ENCODE measurements at regions not wholly inside any gene's neighbourhood (a gene's known extent, or its start where the extent isn't known, plus 50 kb on each side); places are given as distances from the start of the nearest gene placed in this dataset.
"Not testable (repeated sequence)": the region's sequence is repeated elsewhere in the genome, so short reads cannot be mapped to it uniquely, and the experiment has no call there.

DNA sequence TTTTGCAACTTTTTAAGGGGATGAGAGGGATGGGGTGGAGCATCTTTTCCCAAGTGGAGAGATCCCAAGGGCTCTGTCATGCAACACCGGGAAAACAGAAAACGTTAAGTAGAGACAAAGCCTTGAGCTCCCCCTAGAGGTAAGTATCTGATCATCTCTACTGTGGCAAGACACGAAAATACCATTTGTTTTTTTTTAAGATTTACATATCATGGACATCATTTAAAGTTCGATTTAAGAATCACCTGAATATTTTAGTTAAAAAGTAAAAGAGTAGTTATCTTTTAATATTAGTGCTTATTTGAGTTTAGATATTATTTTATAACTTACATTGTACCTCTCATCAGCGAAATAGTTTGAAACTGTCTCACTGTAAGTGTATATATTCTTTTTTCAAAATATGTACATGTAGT lies 200.4 kb downstream of the LRRC70 start:
- Histone ChIP-seq H3K79me2 (ENCODE audit: low read length) (no peaks in the 10 kb centered on the region), H3K4me3 (ENCODE audit: low read length) (peak overlapping the region; percentile 61), H3K27ac (ENCODE audit: low read length) (no peak overlapping the region), H3K27me3 (ENCODE audit: low read depth, low read length) (no peaks in the 10 kb centered on the region), H3K4me1 (ENCODE audit: low read length) (peaks cover 28% of the 10 kb centered on the region), H3K4me2 (ENCODE audit: low read length) (peak overlapping the region; percentile 67), H3K9ac (ENCODE audit: low read length) (0 out of 2 replicates have a peak overlapping the region, but pooled peaks have one; percentile 14), H4K20me1 (ENCODE audit: insufficient read depth, low read length) (no peaks in the 10 kb centered on the region), H2AFZ (ENCODE audit: low read depth, low read length) (peak overlapping the region; percentile 83; the same call in 1 of the 2 replicates), H3K36me3 (replicated peaks; ENCODE audit: low read depth, low read length) (no peaks in the 10 kb centered on the region), H3K9me3 (ENCODE audit: insufficient read depth, low read length) (no peaks in the 10 kb centered on the region)
- TF ChIP-seq CTCF (IDR thresholded peaks at IDR 0.05; ENCODE audit: low read depth, low read length) (peak; percentile 76), EZH2phosphoT487 (IDR thresholded peaks at IDR 0.05; ENCODE audit: low read depth) (no peak)

DNA sequence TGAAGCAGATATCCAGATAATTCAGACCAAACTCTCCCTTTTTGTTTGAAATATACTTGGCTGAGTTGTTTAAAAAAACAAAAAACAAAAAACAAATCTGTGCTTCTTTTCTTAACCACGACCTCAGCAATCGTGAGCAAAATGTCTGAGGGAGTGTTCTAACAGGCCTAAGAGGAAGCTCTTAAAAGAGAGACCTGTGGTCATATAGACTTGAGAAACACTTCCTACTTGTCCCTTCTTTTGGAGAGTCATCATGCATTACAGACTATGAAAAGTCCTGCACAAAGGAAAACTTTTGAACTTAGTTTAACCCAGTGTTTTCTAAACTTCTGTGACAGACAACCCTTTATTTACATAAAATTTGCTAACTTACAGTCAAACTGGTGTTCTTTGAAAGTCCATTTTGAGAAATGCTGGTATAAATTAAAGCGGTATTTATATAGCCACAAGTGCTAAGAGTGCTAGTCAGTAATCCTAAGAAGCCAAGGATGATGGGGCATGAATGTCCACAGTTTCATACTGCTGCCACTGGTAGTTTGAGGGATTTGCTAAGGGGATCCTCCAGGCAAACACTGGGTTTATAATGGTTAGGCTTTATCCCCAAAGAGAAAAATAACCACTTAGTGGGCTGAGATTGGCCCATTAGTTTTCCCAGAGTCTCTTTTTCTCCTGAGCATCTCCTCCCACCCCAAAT lies 199.8 kb downstream of the LRRC70 start:
- Histone ChIP-seq H3K27me3 (ENCODE audit: low read depth, low read length) (no peaks in the 10 kb centered on the region), H3K4me2 (ENCODE audit: low read length) (peak overlapping the region; percentile 67), H4K20me1 (ENCODE audit: insufficient read depth, low read length) (no peaks in the 10 kb centered on the region), H2AFZ (ENCODE audit: low read depth, low read length) (peak overlapping the region; percentile 83; the same call in 1 of the 2 replicates), H3K27ac (ENCODE audit: low read length) (peak overlapping the region; percentile 31; the same call in 1 of the 2 replicates), H3K79me2 (ENCODE audit: low read length) (no peaks in the 10 kb centered on the region), H3K36me3 (replicated peaks; ENCODE audit: low read depth, low read length) (no peaks in the 10 kb centered on the region), H3K9ac (ENCODE audit: low read length) (peak overlapping the region; percentile 24; the same call in 1 of the 2 replicates), H3K4me1 (ENCODE audit: low read length) (peaks cover 25% of the 10 kb centered on the region), H3K9me3 (ENCODE audit: insufficient read depth, low read length) (no peaks in the 10 kb centered on the region), H3K4me3 (ENCODE audit: low read length) (peak overlapping the region; percentile 61)
- TF ChIP-seq CTCF (IDR thresholded peaks at IDR 0.05; ENCODE audit: low read depth, low read length) (no peak), EZH2phosphoT487 (IDR thresholded peaks at IDR 0.05; ENCODE audit: low read depth) (no peak)

DNA sequence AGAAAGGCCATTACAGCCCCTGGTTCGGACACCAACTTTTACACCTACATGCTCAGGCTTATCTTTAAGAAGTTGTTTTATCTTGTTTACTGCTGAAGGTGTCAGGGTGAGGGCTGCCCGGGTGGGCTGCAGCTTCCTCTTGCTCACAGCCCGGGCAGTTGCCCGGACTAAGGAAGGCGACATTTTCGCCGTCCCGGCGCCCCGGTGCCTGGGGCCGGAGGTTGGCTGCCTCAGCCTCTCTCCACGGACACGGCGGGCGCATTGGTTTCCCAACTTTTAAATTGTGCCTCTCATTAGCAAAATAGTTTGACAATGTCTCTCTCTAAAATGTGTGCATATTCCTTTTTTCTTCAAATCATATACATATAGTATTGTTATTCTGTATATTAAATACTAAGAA lies 198.5 kb downstream of the LRRC70 start:
- H3K79me2 ChIP-seq (ENCODE audit: low read length); H3K36me3 ChIP-seq (replicated peaks; ENCODE audit: low read depth, low read length); H3K27ac ChIP-seq (ENCODE audit: low read length); H4K20me1 ChIP-seq (ENCODE audit: insufficient read depth, low read length); H3K4me2 ChIP-seq (ENCODE audit: low read length); H3K9ac ChIP-seq (ENCODE audit: low read length); H3K9me3 ChIP-seq (ENCODE audit: insufficient read depth, low read length); H3K4me3 ChIP-seq (ENCODE audit: low read length); H2AFZ ChIP-seq (ENCODE audit: low read depth, low read length); H3K27me3 ChIP-seq (ENCODE audit: low read depth, low read length): not testable (repeated sequence)
- H3K4me1 ChIP-seq (ENCODE audit: low read length), result peaks cover 23% of the 10 kb centered on the region

DNA sequence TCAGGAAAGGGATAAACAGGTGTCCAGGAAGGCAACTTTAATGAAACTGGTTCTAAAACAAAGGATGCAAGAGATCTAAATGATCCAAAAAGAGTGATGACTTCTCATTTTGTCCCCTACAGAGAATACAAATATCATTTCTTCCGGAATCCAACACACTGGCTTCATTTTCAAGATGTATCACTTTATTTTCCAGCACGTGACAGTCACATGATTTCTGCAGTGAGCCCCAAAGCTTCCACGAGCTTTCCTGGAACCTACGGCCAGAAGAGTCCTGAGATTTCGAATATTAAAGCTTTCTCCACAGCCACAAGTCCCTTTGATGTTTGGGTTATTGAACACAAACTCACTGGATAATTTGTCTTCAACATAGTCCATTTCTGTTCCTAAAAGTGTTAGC lies 198.0 kb downstream of the LRRC70 start:
- not testable (repeated sequence) for H3K4me2 ChIP-seq (ENCODE audit: low read length); H3K9ac ChIP-seq (ENCODE audit: low read length); H2AFZ ChIP-seq (ENCODE audit: low read depth, low read length); H3K9me3 ChIP-seq (ENCODE audit: insufficient read depth, low read length); H3K79me2 ChIP-seq (ENCODE audit: low read length); H3K27ac ChIP-seq (ENCODE audit: low read length); H3K4me3 ChIP-seq (ENCODE audit: low read length); H3K36me3 ChIP-seq (replicated peaks; ENCODE audit: low read depth, low read length); H4K20me1 ChIP-seq (ENCODE audit: insufficient read depth, low read length); H3K27me3 ChIP-seq (ENCODE audit: low read depth, low read length)
- H3K4me1 ChIP-seq (ENCODE audit: low read length), result peaks cover 23% of the 10 kb centered on the region

GRCh38 chr5:62773460-62773859 lies 194.8 kb downstream of the LRRC70 start:
- no peak overlapping the region for H2AFZ ChIP-seq (ENCODE audit: low read depth, low read length)
- no peaks in the 10 kb centered on the region for H4K20me1 ChIP-seq (ENCODE audit: insufficient read depth, low read length)
- TF ChIP-seq CTCF (IDR thresholded peaks at IDR 0.05; ENCODE audit: low read depth, low read length), result no peak
- no peak for TF ChIP-seq EZH2phosphoT487 (IDR thresholded peaks at IDR 0.05; ENCODE audit: low read depth)
- peaks cover 18% of the 10 kb centered on the region for H3K4me1 ChIP-seq (ENCODE audit: low read length)
- no peaks in the 10 kb centered on the region for H3K9me3 ChIP-seq (ENCODE audit: insufficient read depth, low read length)
- no peaks in the 10 kb centered on the region for H3K36me3 ChIP-seq (replicated peaks; ENCODE audit: low read depth, low read length)
- no peak overlapping the region for H3K4me3 ChIP-seq (ENCODE audit: low read length)
- no peaks in the 10 kb centered on the region for H3K27me3 ChIP-seq (ENCODE audit: low read depth, low read length)
- no peak overlapping the region for H3K27ac ChIP-seq (ENCODE audit: low read length)
- H3K4me2 ChIP-seq (ENCODE audit: low read length), result no peak overlapping the region
- H3K79me2 ChIP-seq (ENCODE audit: low read length), result no peaks in the 10 kb centered on the region
- H3K9ac ChIP-seq (ENCODE audit: low read length), result no peak overlapping the region
